Prostate gland (tissue), 2 donors: ENCODE measurements at regions not wholly inside any gene's neighbourhood (a gene's known extent, or its start where the extent isn't known, plus 50 kb on each side); places are given as distances from the start of the nearest gene placed in this dataset.

Source experiments
- DNase-seq: peaks from one replicate; pipeline ENCODE4 v3.0.0-alpha.2; 2019; ENCODE audit warnings: low spot score
- H3K27ac ChIP-seq, 2 donors: fragments of 200-600 bp; sonication (generic); 2 replicates each; pipeline ENCODE4 v1.5.1; 2017 to 2019
- H3K27me3 ChIP-seq: fragments of 200-600 bp; sonication (generic); replicated peaks from 2 replicates; pipeline ENCODE4 v1.5.1; 2019; ENCODE audit not compliant: insufficient read depth
- H3K36me3 ChIP-seq, 2 donors: fragments of 200-600 bp; sonication (generic); 1 replicate in 1 of 2; 2 replicates in 1 of 2; pipeline versions ENCODE4 v1.5.1 to v1.8.1; 2017 to 2019
- H3K4me1 ChIP-seq: fragments of 200-600 bp; sonication (generic); replicated peaks from 2 replicates; pipeline ENCODE4 v1.5.1; 2019
- H3K4me3 ChIP-seq, 2 donors: fragments of 200-600 bp; sonication (generic); 2 replicates each; pipeline ENCODE4 v1.5.1; 2017 to 2019
- H3K9me3 ChIP-seq: fragments of 200-600 bp; sonication (generic); 2 replicates; pipeline ENCODE4 v1.5.1; 2017
- CTCF ChIP-seq, 4 experiments: fragments of 200-600 bp in 2 of 4; fragments of 450-650 bp in 2 of 4; sonication (generic) in 2 of 4; IDR thresholded peaks; 1 replicate in 3 of 4; 2 replicates in 1 of 4; pipeline ENCODE4 v1.5.1; 2016 to 2019; ENCODE audit warnings: antibody characterized with exemption in 4 of 4, mild to moderate bottlenecking in 2 of 4, moderate library complexity in 2 of 4
- POLR2A ChIP-seq: fragments of 450-650 bp; IDR thresholded peaks from one replicate; pipeline ENCODE4 v1.6.1; 2016; ENCODE audit warnings: antibody characterized with exemption, mild to moderate bottlenecking
- POLR2AphosphoS5 ChIP-seq: sonication (generic); formaldehyde crosslinking; IDR thresholded peaks from one replicate; pipeline ENCODE4 v1.6.1; 2017; ENCODE audit warnings: antibody characterized with exemption
- WGBS: methylation state at CpG from one replicate; pipeline ENCODE4 v1.1.5; 2018; 5-methylcytosine and 5-hydroxymethylcytosine counted together
- intact Hi-C: fragments of 100-400 bp; cut with DNase I; formaldehyde crosslinking; loops from one replicate; pipeline ENCODE4 v1.14.2; 2022

GRCh38 chr10:117746541-117747448, 204.2 kb downstream of the EMX2 start:
- H3K4me3 ChIP-seq = no peak overlapping the region
- intact Hi-C loops = no loop called here
- no peak overlapping the region for H3K27ac ChIP-seq
- no peaks in the 10 kb centered on the region for H3K36me3 ChIP-seq
- no peaks in the 10 kb centered on the region for H3K9me3 ChIP-seq
- TF ChIP-seq CTCF (IDR thresholded peaks at IDR 0.05) = no peak
- no peak for TF ChIP-seq POLR2A
- no peak for TF ChIP-seq POLR2AphosphoS5
- no peak for DNase-seq
- 83% methylated on average over 9 of the region's 9 CpGs for WGBS
- no peaks in the 10 kb centered on the region for H3K4me1 ChIP-seq
- H3K27me3 ChIP-seq = no peaks in the 10 kb centered on the region

- Histone ChIP-seq H3K4me1 (no peaks in the 10 kb centered on the region), H3K36me3 (no peaks in the 10 kb centered on the region), H3K9me3 (no peaks in the 10 kb centered on the region), H3K4me3 (no peak overlapping the region), H3K27ac (no peak overlapping the region), H3K27me3 (no peaks in the 10 kb centered on the region)
- DNase-seq = no peak
- no peak for TF ChIP-seq POLR2A
- TF ChIP-seq CTCF (IDR thresholded peaks at IDR 0.05) = no peak
- no peak for TF ChIP-seq POLR2AphosphoS5
- intact Hi-C loops = no loop called here
- 87% methylated on average over 12 of the region's 12 CpGs for WGBS
Measured at GRCh38 chr10:117747636-117748035, 205.1 kb downstream of the EMX2 start.

GRCh38 chr10:117748058-117748457, 205.5 kb downstream of the EMX2 start:
- no peak overlapping the region for H3K4me3 ChIP-seq
- H3K36me3 ChIP-seq = no peaks in the 10 kb centered on the region
- no peaks in the 10 kb centered on the region for H3K9me3 ChIP-seq
- WGBS = 82% methylated on average over 12 of the region's 12 CpGs
- intact Hi-C loops = no loop called here
- no peaks in the 10 kb centered on the region for H3K4me1 ChIP-seq
- H3K27ac ChIP-seq = no peak overlapping the region
- no peaks in the 10 kb centered on the region for H3K27me3 ChIP-seq
- no peak for TF ChIP-seq POLR2AphosphoS5
- no peak for TF ChIP-seq POLR2A
- no peak for TF ChIP-seq CTCF (IDR thresholded peaks at IDR 0.05)
- DNase-seq = no peak

- 84% methylated on average over 4 of the region's 4 CpGs for WGBS
- H3K27ac ChIP-seq = no peak overlapping the region
- no peak for DNase-seq
Measured at GRCh38 chr10:117750616-117751015, 208.1 kb downstream of the EMX2 start.

More at GRCh38 chr10:117750616-117751015, 208.1 kb downstream of the EMX2 start:
- H3K4me1 ChIP-seq = no peaks in the 10 kb centered on the region
- no peak overlapping the region for H3K4me3 ChIP-seq
- no peaks in the 10 kb centered on the region for H3K36me3 ChIP-seq
- H3K9me3 ChIP-seq = no peaks in the 10 kb centered on the region
- no peaks in the 10 kb centered on the region for H3K27me3 ChIP-seq
- intact Hi-C loops = no loop called here
- no peak for TF ChIP-seq POLR2A
- TF ChIP-seq POLR2AphosphoS5 = no peak
- no peak for TF ChIP-seq CTCF (IDR thresholded peaks at IDR 0.05)
